HG03469 (cell line): ENCODE measurements at regions not wholly inside any gene's neighbourhood (a gene's known extent, or its start where the extent isn't known, plus 50 kb on each side); places are given as distances from the start of the nearest gene placed in this dataset.
"Not testable (repeated sequence)": the region's sequence is repeated elsewhere in the genome, so short reads cannot be mapped to it uniquely, and the experiment has no call there.

Source experiments
- ATAC-seq: cut with Tn5 transposase; IDR thresholded peaks from one replicate; pipeline ENCODE4 v1.9.1; 2021; ENCODE audit warnings: mild to moderate bottlenecking, moderate library complexity, moderate number of reproducible peaks; ENCODE audit not compliant: unreplicated experiment

DNA sequence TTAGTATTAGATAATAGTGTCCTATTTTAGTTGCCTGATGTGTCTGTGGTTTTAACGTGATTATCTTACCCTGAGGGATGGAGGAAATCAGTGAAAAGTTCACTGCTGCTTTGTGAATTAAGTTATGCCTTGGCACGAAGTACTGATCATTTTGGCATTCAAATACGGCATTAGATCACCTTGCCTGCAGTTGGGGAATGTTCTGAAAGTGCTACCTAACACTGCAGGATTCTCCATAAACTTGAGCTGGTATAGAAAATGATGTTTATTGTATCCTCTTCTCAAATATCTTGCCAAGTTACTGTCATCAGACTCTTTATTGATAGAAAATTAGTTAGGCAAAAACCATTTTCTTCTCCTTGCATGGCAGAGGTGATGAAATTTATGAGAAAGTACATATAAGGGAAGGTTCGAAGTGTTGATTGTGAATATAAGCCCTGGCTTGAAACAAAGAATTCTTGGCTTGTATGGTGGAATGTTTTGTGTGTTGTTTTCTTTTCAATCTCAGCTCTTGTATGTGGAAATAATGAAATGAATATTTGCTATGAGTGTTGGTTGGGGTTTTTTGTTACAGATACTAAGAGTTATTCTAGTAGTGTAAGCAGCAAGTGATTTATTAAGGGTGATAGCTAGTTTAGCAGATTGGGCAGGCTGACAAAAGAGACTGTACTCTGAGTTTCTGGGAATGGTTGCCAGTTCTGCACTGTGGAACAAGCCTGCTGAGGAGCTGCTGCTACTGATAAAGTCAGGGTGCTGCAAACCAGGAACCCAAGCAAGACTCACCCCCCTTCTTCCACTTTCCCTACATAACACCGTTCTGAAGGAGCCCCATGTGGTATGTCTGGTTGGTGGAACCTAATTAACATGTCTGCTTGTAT lies 448.3 kb downstream of the PCNX1 start:
- ATAC-seq = no peak

- ATAC-seq = no peak
Measured at GRCh38 chr14:71358209-71358931, 451.1 kb downstream of the PCNX1 start.

DNA sequence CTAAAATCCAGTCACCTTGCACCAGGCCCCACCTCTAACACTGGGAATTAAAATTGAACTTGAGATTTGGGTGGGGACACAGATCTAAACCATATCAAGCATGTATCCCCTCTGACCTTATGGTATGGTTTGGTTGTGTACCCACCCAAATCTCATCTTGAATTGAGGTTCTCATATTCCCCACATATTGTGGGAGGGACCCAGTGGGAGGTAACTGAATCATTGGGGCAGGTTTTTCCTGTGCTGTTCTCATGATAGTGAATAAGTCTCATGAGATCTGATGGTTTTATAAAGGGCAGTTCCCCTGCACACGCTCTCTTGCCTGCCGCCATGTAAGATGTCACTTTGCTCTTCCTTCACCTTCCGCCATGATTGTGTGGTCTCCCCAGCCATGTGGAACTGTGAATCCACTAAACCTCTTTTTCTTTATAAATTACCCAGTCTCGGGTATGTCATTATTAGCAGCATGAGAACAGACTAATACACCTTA lies 451.7 kb downstream of the PCNX1 start:
- not testable (repeated sequence) for ATAC-seq

GRCh38 chr14:71359823-71360222 lies 452.6 kb downstream of the PCNX1 start:
- no peak for ATAC-seq

DNA sequence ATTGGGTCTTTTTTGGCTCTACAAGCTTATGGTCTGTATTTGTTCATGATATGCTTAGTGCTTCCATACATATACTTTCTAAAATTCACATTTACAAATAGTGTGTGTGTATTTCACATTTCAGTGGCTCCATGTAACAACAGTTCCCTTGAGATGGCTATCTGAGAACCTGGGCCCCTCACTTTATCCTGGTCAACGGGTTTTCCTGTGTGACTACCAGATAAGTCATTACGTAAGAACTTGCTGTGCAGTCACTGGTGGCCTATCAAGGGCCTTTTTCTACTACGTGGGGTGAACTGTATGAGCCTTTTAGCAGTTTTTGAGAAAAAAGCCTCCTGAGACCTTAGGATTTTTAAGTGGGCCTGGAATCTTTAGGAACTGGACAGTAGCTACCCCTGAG lies 454.1 kb downstream of the PCNX1 start:
- ATAC-seq = no peak

GRCh38 chr14:71361874-71362273 lies 454.6 kb downstream of the PCNX1 start:
- no peak for ATAC-seq

GRCh38 chr14:71362282-71362681 lies 455.0 kb downstream of the PCNX1 start:
- ATAC-seq = no peak

DNA sequence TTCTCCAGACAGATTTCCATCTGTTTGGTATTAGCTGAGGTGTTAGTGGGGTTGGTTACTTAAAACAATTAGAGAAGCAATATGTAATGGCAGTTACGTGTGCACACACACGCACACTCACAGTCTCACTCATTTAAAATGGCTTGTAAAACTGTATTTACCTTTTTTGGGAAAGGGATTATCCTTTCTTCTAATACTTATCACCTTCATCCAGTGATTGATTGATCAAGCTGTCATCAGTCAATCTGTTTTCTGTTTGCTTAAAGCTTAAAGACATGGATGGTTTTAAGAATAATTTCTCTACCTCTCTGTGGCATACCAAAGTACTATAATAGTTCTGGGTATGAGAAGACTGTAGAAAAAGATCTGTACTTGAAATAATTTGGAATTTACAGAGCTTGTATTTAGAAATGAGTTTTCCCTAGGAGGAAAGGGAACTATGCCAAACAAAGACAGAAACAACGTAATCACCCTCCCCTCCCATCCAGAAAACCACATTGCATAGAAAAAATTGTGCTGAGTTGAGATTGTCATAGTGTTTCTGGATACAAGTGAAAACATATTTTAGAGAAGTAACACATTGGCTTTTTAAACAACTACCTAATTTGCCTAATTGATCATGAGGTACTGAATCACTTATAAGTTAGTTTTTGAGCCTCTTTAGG lies 455.8 kb downstream of the PCNX1 start:
- ATAC-seq = no peak

GRCh38 chr14:71363946-71364925 lies 457.0 kb downstream of the PCNX1 start:
- no peak for ATAC-seq

- no peak for ATAC-seq
Measured at GRCh38 chr14:71365361-71365760, 458.1 kb downstream of the PCNX1 start.

GRCh38 chr14:71366861-71367260 lies 459.6 kb downstream of the PCNX1 start:
- ATAC-seq = no peak

DNA sequence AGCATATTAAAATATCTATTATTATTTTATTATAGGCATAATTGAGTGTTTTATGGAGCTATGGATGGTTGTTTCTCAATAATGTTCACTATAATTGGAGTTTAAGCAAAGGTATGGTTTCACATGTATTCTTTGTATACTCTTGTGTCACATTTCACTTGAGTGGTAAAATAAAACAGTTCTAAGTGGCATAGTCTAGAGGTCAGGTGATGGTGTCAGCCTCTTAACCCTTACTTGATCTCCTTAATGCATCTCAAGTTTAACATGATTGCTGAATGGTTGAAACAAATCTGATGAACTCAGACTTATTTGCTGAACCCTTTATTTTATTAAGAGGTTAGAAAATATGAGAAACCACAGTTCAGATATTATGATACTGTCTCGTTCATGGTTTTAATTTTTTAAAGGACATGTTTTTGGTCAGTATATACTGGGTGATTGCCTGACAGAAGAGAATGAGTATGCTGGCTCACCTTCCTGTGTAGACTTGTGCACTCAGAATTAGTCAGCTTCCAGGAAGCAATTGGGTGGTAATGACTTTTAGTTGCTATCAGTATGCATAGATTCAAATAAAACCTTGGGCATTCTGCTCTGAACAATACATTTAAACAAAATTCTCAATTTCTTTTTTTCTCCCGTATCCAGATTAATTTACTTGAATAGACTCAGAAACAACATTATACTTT lies 464.6 kb downstream of the PCNX1 start:
- ATAC-seq = no peak

- no peak for ATAC-seq
Measured at GRCh38 chr14:71372411-71372838, 465.2 kb downstream of the PCNX1 start.

GRCh38 chr14:71373773-71374172 lies 466.5 kb downstream of the PCNX1 start:
- ATAC-seq = no peak

GRCh38 chr14:71374989-71375388 lies 467.7 kb downstream of the PCNX1 start:
- no peak for ATAC-seq

- no peak for ATAC-seq
Measured at GRCh38 chr14:71377099-71377498, 469.8 kb downstream of the PCNX1 start.

DNA sequence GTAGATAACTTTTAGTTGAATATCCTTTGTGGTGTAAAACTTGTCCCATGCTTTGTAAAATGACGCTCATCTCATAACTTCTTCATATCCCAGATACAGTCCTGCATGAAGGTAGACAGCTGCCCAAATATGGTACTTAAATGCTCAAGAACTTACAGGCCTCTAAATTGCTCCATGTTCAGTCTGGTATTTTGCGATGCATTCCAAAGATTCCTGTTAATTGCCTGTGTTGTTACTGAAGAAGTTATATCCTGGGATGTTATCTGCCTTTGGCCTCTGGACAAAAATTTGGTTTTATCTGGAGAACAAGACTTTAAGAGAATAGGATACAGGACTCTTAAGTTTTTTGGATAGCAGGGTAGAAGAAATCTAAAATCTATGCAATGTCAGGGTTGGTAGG lies 473.0 kb downstream of the PCNX1 start:
- no peak for ATAC-seq

DNA sequence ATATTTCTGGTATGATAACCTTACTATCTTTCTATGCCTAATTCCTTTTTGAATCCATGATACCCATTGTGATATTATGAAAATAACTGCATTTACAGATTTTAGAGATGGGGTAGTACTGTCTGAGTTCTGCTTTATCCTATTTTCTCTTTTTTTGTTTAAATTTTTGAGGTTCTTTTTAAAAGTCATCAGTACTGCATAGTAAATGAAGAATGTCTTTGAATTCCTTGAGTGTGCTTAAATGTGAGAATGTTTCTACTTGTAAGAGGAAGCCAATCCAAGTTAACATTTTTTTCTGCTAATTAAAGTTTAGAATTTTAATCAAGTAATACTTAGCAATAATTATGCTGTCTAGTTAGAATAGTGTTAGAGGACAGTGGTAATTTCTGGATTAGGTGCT lies 474.6 kb downstream of the PCNX1 start:
- ATAC-seq = no peak

DNA sequence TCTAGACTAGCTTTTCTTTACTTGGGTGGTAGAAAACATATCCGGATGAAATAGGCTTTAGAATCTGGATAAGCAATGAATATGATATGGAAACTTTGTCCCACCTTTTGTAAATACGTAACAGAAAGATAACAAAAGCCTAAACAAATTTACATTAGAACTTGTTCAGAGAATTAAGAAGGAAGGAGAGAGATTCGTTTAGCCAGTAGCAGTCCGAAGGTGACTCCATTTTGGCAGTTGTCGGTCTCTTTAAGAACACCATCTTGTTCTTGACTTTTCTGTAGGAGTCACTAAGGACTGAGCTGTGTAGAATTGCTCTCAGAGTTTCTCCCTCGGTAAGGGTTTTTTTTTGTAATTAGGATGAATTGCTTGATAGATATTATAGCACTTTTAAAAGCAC lies 475.1 kb downstream of the PCNX1 start:
- ATAC-seq = no peak

- no peak for ATAC-seq
Measured at GRCh38 chr14:71383510-71383909, 476.3 kb downstream of the PCNX1 start.
